ENCODE measurements at regions not wholly inside any gene's neighbourhood (a gene's known extent, or its start where the extent isn't known, plus 50 kb on each side); places are given as distances from the start of the nearest gene placed in this dataset.

DNA sequence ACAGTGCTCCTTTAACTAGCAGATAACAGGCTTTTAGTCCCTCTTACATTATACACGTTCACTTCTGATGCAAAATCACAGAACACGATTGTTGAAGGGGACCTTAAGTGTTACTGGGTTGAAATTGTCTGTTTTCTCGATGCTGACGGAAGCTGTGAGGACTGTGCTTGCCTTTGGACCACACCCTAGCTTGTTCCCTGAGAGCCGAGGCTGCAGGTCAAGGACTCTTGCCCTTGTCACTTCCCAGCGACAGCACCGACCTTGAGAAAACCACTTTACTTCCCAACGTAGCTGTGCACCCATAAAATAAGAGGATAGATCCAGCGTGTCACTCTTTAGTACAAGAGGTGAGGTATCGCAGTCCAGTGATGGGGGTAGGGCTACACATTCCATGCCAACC, 701.0 kb downstream of the DCDC2C start:
- DNase-seq: no peak

DNA sequence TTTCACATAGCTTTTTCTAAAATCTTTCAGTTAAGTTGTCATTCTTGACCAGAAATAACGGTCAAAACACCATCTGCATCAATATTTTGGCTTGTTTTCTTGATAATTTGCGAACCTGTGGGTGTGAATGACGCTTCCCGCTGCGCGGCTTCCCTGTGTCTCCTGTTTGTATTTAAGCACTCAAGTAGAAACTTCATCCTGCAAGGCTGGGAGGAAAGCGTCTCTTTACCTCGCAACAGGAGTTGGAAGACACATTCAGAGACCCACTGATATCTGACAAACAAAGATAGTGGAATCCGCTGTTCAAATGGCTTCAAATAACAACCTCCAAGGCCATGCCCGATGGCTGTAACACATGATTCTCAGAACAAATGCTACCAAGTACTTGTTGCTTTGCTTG, 704.9 kb downstream of the DCDC2C start:
- DNase-seq: no peak

- no peak for DNase-seq
Measured at GRCh38 chr2:4412637-4413187, 709.3 kb downstream of the DCDC2C start.

GRCh38 chr2:4415171-4415570, 711.8 kb downstream of the DCDC2C start:
- no peak for DNase-seq

DNA sequence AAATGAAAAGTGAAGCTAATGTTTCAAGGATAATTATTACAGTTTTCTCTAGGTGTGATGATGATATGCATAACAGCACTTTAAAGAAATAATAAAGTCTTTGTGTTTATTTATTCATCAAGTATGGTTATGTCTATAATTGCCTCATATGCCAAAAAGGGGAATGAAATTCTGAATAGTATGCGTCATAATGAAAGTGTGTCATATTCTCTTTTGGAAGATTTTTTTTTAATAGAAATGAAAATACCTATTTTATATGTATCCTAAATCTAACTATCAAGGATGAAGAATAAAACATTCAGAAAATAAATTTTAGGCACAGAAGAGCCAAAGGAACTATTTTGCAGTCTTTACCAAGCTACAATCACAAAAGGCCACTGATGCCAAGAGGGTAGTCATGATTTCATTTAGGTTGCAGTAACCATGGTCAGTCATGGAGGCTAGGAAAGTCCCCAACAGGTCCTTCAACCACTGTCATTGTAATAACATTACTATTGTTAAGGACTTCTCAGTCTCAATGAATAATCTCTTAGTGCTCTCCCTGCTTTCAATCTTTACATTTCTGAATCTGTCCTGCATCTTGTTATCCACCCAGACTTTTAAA, 712.5 kb downstream of the DCDC2C start:
- no peak for DNase-seq

DNA sequence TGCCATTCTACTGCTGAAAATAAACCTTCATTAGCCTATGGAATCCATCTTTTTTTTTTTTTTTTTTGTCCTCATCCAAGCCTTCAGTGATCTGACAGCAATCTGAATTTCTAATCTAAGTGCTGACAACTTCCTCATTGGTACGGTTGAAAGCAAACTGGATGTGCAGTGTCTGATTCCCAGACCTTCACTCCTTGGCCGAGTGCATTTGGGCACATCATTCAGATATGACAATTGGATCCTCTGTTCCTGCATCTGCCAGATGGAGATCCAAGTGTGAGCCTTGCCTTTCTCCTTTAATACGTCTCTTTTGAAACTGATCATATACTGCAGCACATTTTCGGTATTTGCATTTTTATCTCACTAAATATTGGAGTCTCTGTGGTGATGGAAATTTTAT, 713.1 kb downstream of the DCDC2C start:
- DNase-seq: no peak

- no peak for DNase-seq
Measured at GRCh38 chr2:4417771-4418170, 714.4 kb downstream of the DCDC2C start.

DNA sequence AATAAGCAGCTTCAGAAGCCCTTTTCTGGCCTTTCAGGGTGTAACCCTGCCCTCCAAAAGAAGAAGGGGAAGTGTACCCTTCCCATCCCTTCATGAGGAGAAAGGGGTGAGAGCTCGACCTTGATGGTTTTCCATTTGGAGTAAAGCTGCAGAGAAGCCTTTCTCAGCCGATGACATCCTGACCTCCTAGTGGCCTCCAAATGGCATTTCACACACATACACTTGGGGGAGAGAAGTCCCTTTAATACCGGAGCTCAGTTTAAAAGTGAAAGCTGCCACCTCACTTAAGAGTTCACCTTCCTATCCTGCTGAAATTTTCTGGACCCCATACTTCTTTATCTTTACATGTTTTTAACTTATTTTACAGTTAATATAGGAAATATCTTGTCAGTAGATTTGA, 716.7 kb downstream of the DCDC2C start:
- DNase-seq: no peak

- no peak for DNase-seq
Measured at GRCh38 chr2:4424153-4424552, 720.8 kb downstream of the DCDC2C start.

DNA sequence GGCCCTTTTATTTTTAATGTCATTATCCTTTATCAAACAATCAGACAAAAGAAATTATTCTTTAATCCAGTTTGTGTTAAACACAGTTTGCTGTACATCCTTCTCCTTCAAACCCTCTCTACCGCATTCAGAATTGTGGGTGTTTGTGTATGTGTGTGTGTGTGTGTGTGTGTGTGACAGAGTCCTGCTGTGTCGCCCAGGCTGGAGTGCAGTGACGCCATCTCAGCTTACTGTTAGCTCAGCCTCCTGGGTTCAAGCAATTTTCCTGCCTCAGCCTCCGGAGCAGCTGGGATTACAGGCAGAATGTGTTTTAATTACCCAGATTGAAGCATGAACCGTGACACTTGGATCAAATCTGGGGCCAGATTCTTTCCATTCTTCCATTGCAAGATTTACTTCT, 723.7 kb downstream of the DCDC2C start:
- DNase-seq: no peak

- no peak for DNase-seq
Measured at GRCh38 chr2:4445821-4446220, 742.4 kb downstream of the DCDC2C start.

DNA sequence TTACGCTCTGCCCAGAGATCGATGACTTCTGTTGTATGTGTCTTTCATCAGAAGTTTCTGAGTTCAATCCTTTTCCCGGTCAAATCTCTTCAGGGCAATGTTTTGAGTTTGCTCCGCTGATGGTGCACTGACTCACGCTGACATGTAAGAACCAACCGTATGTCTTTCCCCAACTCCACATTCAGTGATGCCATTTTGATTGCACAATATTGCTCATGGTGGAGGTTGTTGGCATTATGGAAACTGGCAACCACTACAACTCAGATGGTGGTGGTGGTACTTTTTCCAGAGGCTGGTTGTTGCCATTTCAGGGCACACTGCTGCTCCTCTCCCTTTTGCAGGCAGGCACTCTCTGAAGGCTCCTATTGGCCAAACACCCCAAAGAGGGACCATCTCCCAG, 751.5 kb downstream of the DCDC2C start:
- DNase-seq: no peak

DNA sequence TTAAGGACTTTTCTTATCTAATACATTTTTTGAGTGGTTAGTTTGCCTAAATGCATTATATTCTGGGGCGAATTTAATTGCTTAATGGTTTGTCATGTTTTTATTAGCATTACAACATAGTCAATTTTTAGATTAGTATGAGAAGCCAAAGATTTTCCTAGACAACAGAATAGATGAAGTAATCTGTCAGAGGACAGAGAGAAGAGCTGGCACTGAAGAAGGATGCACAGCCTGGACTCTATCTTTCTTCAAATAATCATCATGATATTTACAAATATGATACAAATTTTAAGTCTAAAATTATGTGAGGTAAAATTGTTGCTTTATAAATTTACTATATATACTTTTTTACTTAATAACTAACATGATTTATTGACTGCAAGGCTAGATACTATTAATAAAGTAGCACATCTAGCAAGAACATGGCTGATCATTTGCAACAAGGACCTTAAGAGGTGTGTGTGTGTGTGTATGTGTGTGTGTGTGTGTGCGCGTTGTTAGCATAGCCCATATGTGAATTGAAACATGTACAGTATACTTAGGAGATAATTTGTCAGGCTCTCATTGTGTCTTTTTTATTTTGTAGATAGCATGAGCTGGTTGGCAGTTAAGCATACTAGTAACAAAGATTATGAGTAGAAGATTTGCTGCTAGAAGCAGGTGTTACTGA, 752.2 kb downstream of the DCDC2C start:
- DNase-seq: no peak

DNA sequence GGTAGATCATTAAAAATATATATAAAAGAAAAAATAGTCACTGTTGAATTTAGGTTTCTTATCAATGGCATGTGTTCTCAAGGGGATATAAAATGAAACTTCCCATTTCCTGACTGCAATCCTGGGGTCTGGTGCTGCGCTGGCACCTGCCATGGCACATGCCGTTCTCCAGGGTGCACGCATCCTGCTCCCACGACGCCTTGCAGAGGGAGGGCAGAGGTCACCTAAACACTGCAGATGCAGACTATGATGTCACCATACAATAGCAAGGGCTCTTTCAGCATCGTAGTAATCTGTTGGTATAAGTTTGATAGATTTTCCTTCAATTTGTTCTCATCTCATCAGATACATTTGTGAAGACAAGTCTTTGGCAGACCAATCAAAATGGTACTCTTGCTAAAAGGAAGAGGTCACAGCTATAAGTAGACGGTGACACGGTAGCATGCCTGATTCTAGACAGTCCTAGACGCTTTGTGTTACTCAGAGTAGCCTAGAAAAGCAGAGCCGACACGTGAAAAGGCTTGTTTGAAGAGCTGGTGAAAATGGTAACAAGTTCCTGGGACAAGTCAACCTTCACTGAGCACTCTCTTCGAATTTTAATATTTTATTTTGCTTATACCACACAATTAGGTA, 761.4 kb downstream of the DCDC2C start:
- DNase-seq: no peak

DNA sequence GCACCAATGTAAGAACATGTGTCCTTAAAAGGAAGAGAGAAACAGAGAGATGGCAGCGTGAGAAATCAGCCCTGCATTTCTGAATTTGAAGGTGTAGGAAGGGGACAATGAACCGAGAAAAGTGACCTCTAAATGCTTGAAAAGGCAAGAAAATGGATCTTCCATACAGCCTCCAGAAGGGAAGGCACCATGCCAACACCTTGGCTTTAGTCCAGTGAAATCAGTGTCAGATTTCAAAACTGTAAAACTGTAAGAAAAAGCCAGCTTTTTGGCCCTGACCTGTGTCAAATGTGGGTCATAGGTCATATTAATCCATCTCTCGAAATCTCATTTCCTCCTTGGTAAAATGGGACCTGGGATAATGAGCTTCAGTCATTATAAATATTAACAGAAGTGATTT, 762.3 kb downstream of the DCDC2C start:
- DNase-seq: no peak

GRCh38 chr2:4475618-4476017, 772.2 kb downstream of the DCDC2C start:
- DNase-seq: no peak

GRCh38 chr2:4483050-4483449, 779.7 kb downstream of the DCDC2C start:
- DNase-seq: no peak

- no peak for DNase-seq
Measured at GRCh38 chr2:4486971-4487370, 783.6 kb downstream of the DCDC2C start.

DNA sequence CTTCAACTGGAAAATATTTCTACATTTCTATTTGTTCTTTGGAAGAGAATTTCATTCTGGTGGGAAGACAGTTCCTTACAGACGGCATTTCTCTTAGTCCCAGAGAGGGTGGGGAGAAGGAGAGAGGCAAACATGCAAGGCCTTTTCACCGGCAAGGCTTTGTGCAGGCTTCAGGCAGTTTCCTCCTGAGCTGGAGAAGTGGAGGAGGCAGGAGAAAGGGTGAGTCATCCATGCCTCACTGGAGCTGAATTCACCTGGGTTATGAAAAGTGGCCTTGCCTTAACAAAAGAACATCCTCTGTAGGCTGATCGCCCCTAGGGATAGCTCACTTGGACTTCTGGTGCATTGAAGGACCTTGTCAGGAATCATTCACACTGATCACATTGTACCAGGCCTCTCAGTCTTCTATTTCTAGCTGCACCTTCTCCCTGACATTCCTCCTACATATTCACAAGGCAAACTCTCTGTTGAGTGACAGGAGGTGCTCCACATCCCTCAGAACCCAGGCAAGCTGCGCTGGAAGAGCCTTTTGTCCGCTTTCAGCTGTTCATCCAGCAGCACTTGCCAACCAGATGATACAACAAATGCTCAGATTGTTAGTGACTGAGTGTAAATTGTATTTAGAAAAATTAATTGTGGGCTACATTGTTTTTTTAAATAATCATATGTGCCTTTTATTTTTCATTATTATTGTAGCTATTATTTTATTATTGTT, 796.1 kb downstream of the DCDC2C start:
- no peak for DNase-seq

GRCh38 chr2:4501525-4501924, 798.1 kb downstream of the DCDC2C start:
- no peak for DNase-seq

- no peak for DNase-seq
Measured at GRCh38 chr2:4502230-4502843, 799.0 kb downstream of the DCDC2C start.

DNA sequence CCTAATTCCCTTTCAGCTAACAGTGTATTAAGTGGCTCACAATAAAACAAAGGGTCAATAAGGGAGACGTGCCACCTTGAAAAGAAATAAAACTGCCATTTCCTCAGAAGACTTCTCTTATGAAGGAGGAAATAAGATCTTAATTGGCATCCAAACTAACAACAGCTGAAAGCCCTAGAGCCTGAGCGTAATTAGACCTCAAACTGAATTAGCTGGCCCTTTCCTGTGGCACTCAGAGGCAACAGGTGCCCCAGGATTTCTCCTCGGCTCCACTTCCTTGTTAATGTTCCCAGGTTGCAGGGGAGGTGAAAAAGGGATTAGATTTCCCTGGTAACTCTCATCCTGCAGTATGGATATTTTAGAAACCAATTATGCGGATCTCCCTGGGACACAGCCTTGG, 804.3 kb downstream of the DCDC2C start:
- no peak for DNase-seq

Measured in SIG-M5 (cell line).